Endodermal cell (in vitro differentiated cells): ENCODE measurements at regions not wholly inside any gene's neighbourhood (a gene's known extent, or its start where the extent isn't known, plus 50 kb on each side); places are given as distances from the start of the nearest gene placed in this dataset.

Source experiments
- DNase-seq: peaks from one replicate; pipeline ENCODE4 v3.0.0-alpha.2; 2017
- H3K27ac ChIP-seq: 2 replicates; pipeline ENCODE4 v1.5.1; 2013; ENCODE audit warnings: mild to moderate bottlenecking, low read depth, low read length, moderate library complexity
- H3K27me3 ChIP-seq: 2 replicates; pipeline ENCODE4 v1.6.1; 2013; ENCODE audit warnings: mild to moderate bottlenecking, low read length, moderate library complexity; ENCODE audit not compliant: insufficient read depth, control insufficient read depth, poor library complexity, severe bottlenecking
- H3K36me3 ChIP-seq: 2 replicates; pipeline ENCODE4 v1.7.0; 2013; ENCODE audit warnings: mild to moderate bottlenecking, low read length, moderate library complexity; ENCODE audit not compliant: control insufficient read depth, insufficient read depth
- H3K4me1 ChIP-seq: one replicate; pipeline ENCODE4 v1.7.0; 2013; ENCODE audit warnings: low read length; ENCODE audit not compliant: control insufficient read depth, insufficient read depth
- H3K4me3 ChIP-seq: 2 replicates; pipeline ENCODE4 v1.5.1; 2013; ENCODE audit warnings: mild to moderate bottlenecking, low read length, moderate library complexity
- H3K9ac ChIP-seq: 2 replicates; pipeline ENCODE4 v1.6.1; 2013; ENCODE audit warnings: mild to moderate bottlenecking, low read length, moderate library complexity; ENCODE audit not compliant: poor library complexity, severe bottlenecking; ENCODE audit errors: extremely low read depth
- H3K9me3 ChIP-seq: 2 replicates; pipeline ENCODE4 v1.6.1; 2013; ENCODE audit warnings: mild to moderate bottlenecking, low read length, moderate library complexity; ENCODE audit not compliant: control insufficient read depth
- H3K27ac Mint-ChIP-seq: 2 replicates; pipeline ENCODE4 v1.8.0; 2020; ENCODE audit warnings: mixed read lengths
- H3K27me3 Mint-ChIP-seq: 2 replicates; pipeline ENCODE4 v1.8.0; 2021; ENCODE audit warnings: mild to moderate bottlenecking, mixed read lengths; ENCODE audit not compliant: insufficient read depth
- H3K36me3 Mint-ChIP-seq: 2 replicates; pipeline ENCODE4 v1.8.0; 2020; ENCODE audit warnings: low read depth, mixed read lengths
- H3K4me1 Mint-ChIP-seq: 2 replicates; pipeline ENCODE4 v1.8.0; 2020; ENCODE audit warnings: mixed read lengths
- H3K4me3 Mint-ChIP-seq: 2 replicates; pipeline ENCODE4 v1.8.0; 2020; ENCODE audit warnings: mild to moderate bottlenecking, moderate library complexity, mixed read lengths
- H3K9me3 Mint-ChIP-seq: 2 replicates; pipeline ENCODE4 v1.8.0; 2020; ENCODE audit warnings: mild to moderate bottlenecking, mixed read lengths
- WGBS, 2 experiments: methylation state at CpG; one replicate each; pipeline versions ENCODE4 v1.1.5 to v1.1.7; 2013; ENCODE audit warnings: missing lambda C conversion rate in 2 of 2, mixed read lengths in 1 of 2; ENCODE audit not compliant: insufficient coverage in 1 of 2, insufficient read length in 1 of 2; 5-methylcytosine and 5-hydroxymethylcytosine counted together
- TF ChIP-seq, protein P1 (sequence below): fragments of 200-600 bp; sonication (generic); conservative IDR thresholded peaks from 2 replicates; pipeline ENCODE4 v1.5.0; 2021; ENCODE audit warnings: antibody characterized with exemption, mild to moderate bottlenecking

DNA sequence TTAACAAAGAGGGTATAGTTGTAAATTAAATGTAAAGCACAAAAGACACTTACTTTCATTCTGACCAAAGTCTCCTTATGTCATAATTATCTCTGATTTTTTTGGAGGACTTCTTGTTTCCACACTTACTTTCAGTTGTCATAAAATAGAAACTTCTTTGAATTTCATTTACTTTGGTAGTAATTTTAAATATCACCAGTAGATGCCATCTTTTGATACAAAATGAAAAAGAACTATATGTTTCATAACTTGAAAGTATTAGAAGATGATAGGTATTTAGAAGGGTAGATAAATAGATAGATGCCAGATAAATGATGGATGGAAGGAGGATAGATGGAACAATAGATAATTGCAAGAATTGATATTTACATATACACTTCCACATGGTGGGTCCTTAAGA lies 1865.3 kb upstream of the CDH9 start:
- no peak overlapping the region for H3K9ac ChIP-seq
- no peaks in the 10 kb centered on the region for H3K4me1 Mint-ChIP-seq
- no peaks in the 10 kb centered on the region for H3K9me3 Mint-ChIP-seq
- H3K9me3 ChIP-seq = peaks cover 13% of the 10 kb centered on the region
- H3K4me3 ChIP-seq = no peak overlapping the region
- H3K27ac Mint-ChIP-seq = no peak overlapping the region
- TF ChIP-seq, protein P1, sequence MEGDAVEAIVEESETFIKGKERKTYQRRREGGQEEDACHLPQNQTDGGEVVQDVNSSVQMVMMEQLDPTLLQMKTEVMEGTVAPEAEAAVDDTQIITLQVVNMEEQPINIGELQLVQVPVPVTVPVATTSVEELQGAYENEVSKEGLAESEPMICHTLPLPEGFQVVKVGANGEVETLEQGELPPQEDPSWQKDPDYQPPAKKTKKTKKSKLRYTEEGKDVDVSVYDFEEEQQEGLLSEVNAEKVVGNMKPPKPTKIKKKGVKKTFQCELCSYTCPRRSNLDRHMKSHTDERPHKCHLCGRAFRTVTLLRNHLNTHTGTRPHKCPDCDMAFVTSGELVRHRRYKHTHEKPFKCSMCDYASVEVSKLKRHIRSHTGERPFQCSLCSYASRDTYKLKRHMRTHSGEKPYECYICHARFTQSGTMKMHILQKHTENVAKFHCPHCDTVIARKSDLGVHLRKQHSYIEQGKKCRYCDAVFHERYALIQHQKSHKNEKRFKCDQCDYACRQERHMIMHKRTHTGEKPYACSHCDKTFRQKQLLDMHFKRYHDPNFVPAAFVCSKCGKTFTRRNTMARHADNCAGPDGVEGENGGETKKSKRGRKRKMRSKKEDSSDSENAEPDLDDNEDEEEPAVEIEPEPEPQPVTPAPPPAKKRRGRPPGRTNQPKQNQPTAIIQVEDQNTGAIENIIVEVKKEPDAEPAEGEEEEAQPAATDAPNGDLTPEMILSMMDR = no peak
- no peaks in the 10 kb centered on the region for H3K36me3 ChIP-seq
- no peaks in the 10 kb centered on the region for H3K27me3 Mint-ChIP-seq
- no peaks in the 10 kb centered on the region for H3K36me3 Mint-ChIP-seq
- no peaks in the 10 kb centered on the region for H3K4me1 ChIP-seq
- H3K27ac ChIP-seq = no peak overlapping the region
- no peaks in the 10 kb centered on the region for H3K27me3 ChIP-seq
- DNase-seq = no peak
- no peak overlapping the region for H3K4me3 Mint-ChIP-seq

DNA sequence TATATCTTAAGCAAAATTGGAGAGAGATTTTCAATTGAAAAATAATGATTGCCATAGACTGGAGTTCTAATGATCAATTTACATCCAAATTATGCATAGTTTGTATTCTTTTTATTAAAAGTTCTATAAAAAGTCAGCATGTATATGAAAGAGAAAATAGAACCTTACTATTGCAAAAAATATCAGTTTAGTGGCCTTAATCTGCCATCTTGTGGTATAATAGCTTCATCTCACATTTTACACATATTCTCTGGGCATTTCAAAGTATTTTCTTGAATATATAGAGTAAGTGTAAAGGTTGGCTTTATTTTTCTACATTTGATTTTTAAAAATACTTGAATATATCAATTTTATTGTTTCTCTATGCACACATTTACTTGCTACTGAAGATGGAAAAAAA lies 1858.6 kb upstream of the CDH9 start:
- Histone ChIP-seq H3K9ac (no peak overlapping the region), H3K36me3 (no peaks in the 10 kb centered on the region), H3K9me3 (peaks cover 24% of the 10 kb centered on the region), H3K4me1 (peaks cover 6% of the 10 kb centered on the region), H3K4me3 (no peak overlapping the region), H3K27ac (no peak overlapping the region), H3K27me3 (no peaks in the 10 kb centered on the region)
- no peak overlapping the region for H3K4me3 Mint-ChIP-seq
- peaks cover 2% of the 10 kb centered on the region for H3K36me3 Mint-ChIP-seq
- no peaks in the 10 kb centered on the region for H3K27me3 Mint-ChIP-seq
- peaks cover 7% of the 10 kb centered on the region for H3K9me3 Mint-ChIP-seq
- DNase-seq = no peak
- TF ChIP-seq, protein P1 = peak; percentile 71
- H3K4me1 Mint-ChIP-seq = peaks cover 10% of the 10 kb centered on the region
- no peak overlapping the region for H3K27ac Mint-ChIP-seq

DNA sequence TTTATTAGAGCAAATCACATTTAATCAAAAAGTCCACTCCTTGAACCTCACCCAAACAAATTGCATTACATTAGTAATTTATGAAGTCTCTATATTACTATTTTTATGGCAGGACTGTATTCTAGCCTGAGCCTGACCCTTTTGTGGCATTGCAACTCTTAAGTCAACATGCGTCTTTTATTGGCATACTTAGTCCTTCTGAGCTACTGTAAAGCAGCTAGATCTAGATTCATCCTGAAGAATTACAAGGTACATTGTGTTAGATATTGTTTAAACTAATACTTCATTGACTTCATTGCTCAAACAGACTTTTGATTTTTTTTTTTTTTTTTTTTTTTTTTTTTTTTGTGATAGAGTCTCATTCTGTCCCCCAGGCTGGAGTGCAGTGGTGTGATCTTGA lies 1842.5 kb upstream of the CDH9 start:
- no peak overlapping the region for H3K27ac ChIP-seq
- Mint-ChIP-seq H3K36me3 (peaks cover 8% of the 10 kb centered on the region), H3K27me3 (no peaks in the 10 kb centered on the region), H3K4me3 (no peak overlapping the region), H3K9me3 (peaks cover 19% of the 10 kb centered on the region), H3K27ac (no peak overlapping the region), H3K4me1 (no peaks in the 10 kb centered on the region)
- H3K27me3 ChIP-seq = no peaks in the 10 kb centered on the region
- H3K9me3 ChIP-seq = peaks cover 23% of the 10 kb centered on the region
- H3K4me1 ChIP-seq = no peaks in the 10 kb centered on the region
- H3K9ac ChIP-seq = no peak overlapping the region
- H3K4me3 ChIP-seq = no peak overlapping the region
- no peak for DNase-seq
- TF ChIP-seq, protein P1 = no peak
- H3K36me3 ChIP-seq = no peaks in the 10 kb centered on the region
- WGBS, 2 experiments = 100% methylated on average over 1 of the region's 1 CpG
